ENCODE measurements at regions not wholly inside any gene's neighbourhood (a gene's known extent, or its start where the extent isn't known, plus 50 kb on each side); places are given as distances from the start of the nearest gene placed in this dataset.

DNA sequence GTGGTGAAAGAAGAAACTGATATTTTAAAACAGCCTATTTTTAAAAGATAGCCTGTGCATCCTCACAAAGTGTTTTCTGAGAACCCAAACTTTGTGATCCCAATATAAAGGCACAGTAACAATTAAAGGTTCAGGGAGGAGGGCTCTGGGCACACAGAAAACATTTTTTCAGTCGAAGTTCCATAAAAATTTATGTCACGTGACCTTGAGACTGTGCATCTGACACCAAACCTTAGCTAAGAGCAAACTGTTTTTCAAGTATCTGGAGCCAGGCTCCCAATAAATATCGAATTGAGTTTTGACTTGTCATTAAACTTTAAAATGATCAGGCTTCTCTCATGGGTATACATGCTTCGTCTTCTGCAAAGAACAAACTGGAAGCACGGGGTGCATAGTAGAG lies 177.9 kb downstream of the BEND2 start:
- TF ChIP-seq, protein P1, sequence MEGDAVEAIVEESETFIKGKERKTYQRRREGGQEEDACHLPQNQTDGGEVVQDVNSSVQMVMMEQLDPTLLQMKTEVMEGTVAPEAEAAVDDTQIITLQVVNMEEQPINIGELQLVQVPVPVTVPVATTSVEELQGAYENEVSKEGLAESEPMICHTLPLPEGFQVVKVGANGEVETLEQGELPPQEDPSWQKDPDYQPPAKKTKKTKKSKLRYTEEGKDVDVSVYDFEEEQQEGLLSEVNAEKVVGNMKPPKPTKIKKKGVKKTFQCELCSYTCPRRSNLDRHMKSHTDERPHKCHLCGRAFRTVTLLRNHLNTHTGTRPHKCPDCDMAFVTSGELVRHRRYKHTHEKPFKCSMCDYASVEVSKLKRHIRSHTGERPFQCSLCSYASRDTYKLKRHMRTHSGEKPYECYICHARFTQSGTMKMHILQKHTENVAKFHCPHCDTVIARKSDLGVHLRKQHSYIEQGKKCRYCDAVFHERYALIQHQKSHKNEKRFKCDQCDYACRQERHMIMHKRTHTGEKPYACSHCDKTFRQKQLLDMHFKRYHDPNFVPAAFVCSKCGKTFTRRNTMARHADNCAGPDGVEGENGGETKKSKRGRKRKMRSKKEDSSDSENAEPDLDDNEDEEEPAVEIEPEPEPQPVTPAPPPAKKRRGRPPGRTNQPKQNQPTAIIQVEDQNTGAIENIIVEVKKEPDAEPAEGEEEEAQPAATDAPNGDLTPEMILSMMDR (IDR thresholded peaks at IDR 0.05; ENCODE audit: insufficient read depth, low read length, poor library complexity, severe bottlenecking) = no peak
- no peak for TF ChIP-seq EZH2phosphoT487 (conservative IDR thresholded peaks at IDR 0.05; ENCODE audit: low read length)
- no peaks in the 10 kb centered on the region for H3K27me3 ChIP-seq (ENCODE audit: low read length)
- H3K9ac ChIP-seq (ENCODE audit: low read length) = no peak overlapping the region
- H2AFZ ChIP-seq (ENCODE audit: low read depth, low read length, severe bottlenecking) = no peak overlapping the region
- no peaks in the 10 kb centered on the region for H3F3A ChIP-seq (ENCODE audit: insufficient read depth)
- no peak overlapping the region for H3K4me3 ChIP-seq (ENCODE audit: insufficient read depth, low read length, poor library complexity, severe bottlenecking)
- H4K20me1 ChIP-seq (ENCODE audit: low read depth, low read length) = no peaks in the 10 kb centered on the region
- H3K9me3 ChIP-seq (ENCODE audit: insufficient read depth, low read length) = no peaks in the 10 kb centered on the region
- H3K36me3 ChIP-seq (ENCODE audit: low read length) = no peaks in the 10 kb centered on the region
- no peak overlapping the region for H3K27ac ChIP-seq (ENCODE audit: low read depth, low read length)
- no peak overlapping the region for H3K4me2 ChIP-seq (ENCODE audit: low read depth, low read length, poor library complexity, severe bottlenecking)
- H3K79me2 ChIP-seq (ENCODE audit: insufficient read depth, low read length) = no peaks in the 10 kb centered on the region
- no peaks in the 10 kb centered on the region for H3K9me2 ChIP-seq (replicated peaks; ENCODE audit: insufficient read depth, low read length)

DNA sequence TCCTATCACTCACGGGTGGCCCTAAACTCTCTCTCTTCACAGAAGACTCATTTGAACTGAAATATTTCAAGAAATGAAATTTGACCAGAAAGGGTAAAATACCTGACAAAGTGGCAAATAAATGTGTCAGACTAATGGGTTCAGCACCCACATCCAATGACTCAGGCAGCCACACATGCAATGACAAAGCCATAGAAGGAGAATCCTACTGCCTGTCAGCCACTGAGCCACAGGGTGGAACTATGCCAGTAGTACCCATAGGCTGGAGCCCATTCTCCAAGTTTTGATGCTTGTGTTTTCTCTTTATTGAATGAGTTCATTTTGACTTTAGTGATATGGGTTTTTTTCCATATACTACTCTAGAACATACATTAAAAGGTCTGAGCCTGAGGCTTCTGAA lies 179.0 kb downstream of the BEND2 start:
- Histone ChIP-seq H3K79me2 (ENCODE audit: insufficient read depth, low read length) (no peaks in the 10 kb centered on the region), H3K27ac (ENCODE audit: low read depth, low read length) (no peak overlapping the region), H3K4me3 (ENCODE audit: insufficient read depth, low read length, poor library complexity, severe bottlenecking) (no peak overlapping the region), H3K9ac (ENCODE audit: low read length) (no peak overlapping the region), H3F3A (ENCODE audit: insufficient read depth) (no peaks in the 10 kb centered on the region), H3K4me2 (ENCODE audit: low read depth, low read length, poor library complexity, severe bottlenecking) (no peak overlapping the region), H2AFZ (ENCODE audit: low read depth, low read length, severe bottlenecking) (no peak overlapping the region), H3K27me3 (ENCODE audit: low read length) (no peaks in the 10 kb centered on the region), H3K9me2 (replicated peaks; ENCODE audit: insufficient read depth, low read length) (no peaks in the 10 kb centered on the region), H3K36me3 (ENCODE audit: low read length) (no peaks in the 10 kb centered on the region), H3K9me3 (ENCODE audit: insufficient read depth, low read length) (no peaks in the 10 kb centered on the region), H4K20me1 (ENCODE audit: low read depth, low read length) (no peaks in the 10 kb centered on the region)
- no peak for TF ChIP-seq EZH2phosphoT487 (conservative IDR thresholded peaks at IDR 0.05; ENCODE audit: low read length)
- TF ChIP-seq, protein P1 (IDR thresholded peaks at IDR 0.05; ENCODE audit: insufficient read depth, low read length, poor library complexity, severe bottlenecking) = no peak

DNA sequence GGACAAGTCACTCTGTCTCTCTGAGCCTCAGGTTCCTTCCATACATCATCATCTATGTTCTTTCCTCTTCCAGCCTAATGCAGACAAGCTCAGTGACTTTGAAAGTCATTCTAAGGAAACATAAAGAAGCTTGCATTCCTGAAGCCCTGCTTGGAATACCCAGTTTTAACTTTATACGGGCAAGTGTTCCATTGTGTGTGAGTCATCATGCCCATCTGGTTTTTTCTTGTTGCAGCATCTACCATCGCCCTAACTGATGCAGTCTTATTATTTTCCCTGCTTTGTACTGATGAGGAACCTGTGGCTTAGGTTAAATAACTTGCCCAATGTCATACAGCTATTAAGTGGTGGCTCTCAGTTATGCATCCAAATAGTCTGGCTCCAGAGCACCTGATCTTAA lies 177.9 kb upstream of the RAI2 start:
- H3K79me2 ChIP-seq (ENCODE audit: insufficient read depth, low read length) = no peaks in the 10 kb centered on the region

More for the DNA sequence above, 177.9 kb upstream of the RAI2 start:
- Histone ChIP-seq H3K27me3 (ENCODE audit: low read length) (no peaks in the 10 kb centered on the region), H3K4me2 (ENCODE audit: low read depth, low read length, poor library complexity, severe bottlenecking) (no peak overlapping the region), H3K9me2 (replicated peaks; ENCODE audit: insufficient read depth, low read length) (no peaks in the 10 kb centered on the region), H2AFZ (ENCODE audit: low read depth, low read length, severe bottlenecking) (no peak overlapping the region), H3K9me3 (ENCODE audit: insufficient read depth, low read length) (no peaks in the 10 kb centered on the region), H3K9ac (ENCODE audit: low read length) (no peak overlapping the region), H3K36me3 (ENCODE audit: low read length) (no peaks in the 10 kb centered on the region), H3K27ac (ENCODE audit: low read depth, low read length) (no peak overlapping the region), H3K4me3 (ENCODE audit: insufficient read depth, low read length, poor library complexity, severe bottlenecking) (no peak overlapping the region), H3F3A (ENCODE audit: insufficient read depth) (no peaks in the 10 kb centered on the region), H4K20me1 (ENCODE audit: low read depth, low read length) (no peaks in the 10 kb centered on the region)
- no peak for TF ChIP-seq EZH2phosphoT487 (conservative IDR thresholded peaks at IDR 0.05; ENCODE audit: low read length)
- TF ChIP-seq, protein P1 (IDR thresholded peaks at IDR 0.05; ENCODE audit: insufficient read depth, low read length, poor library complexity, severe bottlenecking) = no peak

All from SU-DHL-6 (cell line).